Lower lobe of right lung (tissue), 2 donors: ENCODE measurements at regions not wholly inside any gene's neighbourhood (a gene's known extent, or its start where the extent isn't known, plus 50 kb on each side); places are given as distances from the start of the nearest gene placed in this dataset.

Source experiments
- ATAC-seq, 2 donors: fragments of 200-7000 bp; cut with Tn5 transposase; one replicate each; pipeline ENCODE4 v1.9.1; 2020 to 2022; ENCODE audit warnings: mild to moderate bottlenecking in 2 of 2, moderate library complexity in 2 of 2
- DNase-seq: peaks from one replicate; pipeline ENCODE4 v3.0.0-alpha.2; 2020
- H3K27ac ChIP-seq: fragments of 200-600 bp; one replicate; pipeline ENCODE4 v1.8.0; 2022
- H3K27me3 ChIP-seq: fragments of 200-600 bp; one replicate; pipeline ENCODE4 v1.8.0; 2022; ENCODE audit warnings: low read depth
- H3K36me3 ChIP-seq: fragments of 200-600 bp; one replicate; pipeline ENCODE4 v1.8.0; 2022; ENCODE audit warnings: mild to moderate bottlenecking
- H3K4me1 ChIP-seq: fragments of 200-600 bp; one replicate; pipeline ENCODE4 v1.8.0; 2022
- H3K4me3 ChIP-seq: fragments of 200-600 bp; one replicate; pipeline ENCODE4 v1.8.0; 2022; ENCODE audit warnings: mild to moderate bottlenecking
- H3K9me3 ChIP-seq: fragments of 200-600 bp; one replicate; pipeline ENCODE4 v1.8.0; 2022
- intact Hi-C: fragments of 100-400 bp; cut with DNase I; formaldehyde crosslinking; loops from one replicate; pipeline ENCODE4 v1.11.0; 2022
- TF ChIP-seq, protein P1 (sequence below): fragments of 200-600 bp; IDR thresholded peaks from one replicate; pipeline ENCODE4 v1.8.0; 2022; ENCODE audit warnings: antibody characterized with exemption, mild to moderate bottlenecking
- donor health status: DM: no; HTN: yes; CAD: no; lungs with severe emphysema.

GRCh38 chr19:5225486-5226345 lies 114.9 kb downstream of the PTPRS start:
- Histone ChIP-seq H3K27ac (no peak overlapping the region), H3K4me3 (no peak overlapping the region), H3K9me3 (no peaks in the 10 kb centered on the region), H3K36me3 (peaks cover 14% of the 10 kb centered on the region), H3K4me1 (no peaks in the 10 kb centered on the region), H3K27me3 (no peaks in the 10 kb centered on the region)
- TF ChIP-seq, protein P1, sequence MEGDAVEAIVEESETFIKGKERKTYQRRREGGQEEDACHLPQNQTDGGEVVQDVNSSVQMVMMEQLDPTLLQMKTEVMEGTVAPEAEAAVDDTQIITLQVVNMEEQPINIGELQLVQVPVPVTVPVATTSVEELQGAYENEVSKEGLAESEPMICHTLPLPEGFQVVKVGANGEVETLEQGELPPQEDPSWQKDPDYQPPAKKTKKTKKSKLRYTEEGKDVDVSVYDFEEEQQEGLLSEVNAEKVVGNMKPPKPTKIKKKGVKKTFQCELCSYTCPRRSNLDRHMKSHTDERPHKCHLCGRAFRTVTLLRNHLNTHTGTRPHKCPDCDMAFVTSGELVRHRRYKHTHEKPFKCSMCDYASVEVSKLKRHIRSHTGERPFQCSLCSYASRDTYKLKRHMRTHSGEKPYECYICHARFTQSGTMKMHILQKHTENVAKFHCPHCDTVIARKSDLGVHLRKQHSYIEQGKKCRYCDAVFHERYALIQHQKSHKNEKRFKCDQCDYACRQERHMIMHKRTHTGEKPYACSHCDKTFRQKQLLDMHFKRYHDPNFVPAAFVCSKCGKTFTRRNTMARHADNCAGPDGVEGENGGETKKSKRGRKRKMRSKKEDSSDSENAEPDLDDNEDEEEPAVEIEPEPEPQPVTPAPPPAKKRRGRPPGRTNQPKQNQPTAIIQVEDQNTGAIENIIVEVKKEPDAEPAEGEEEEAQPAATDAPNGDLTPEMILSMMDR: peak; percentile 39
- DNase-seq: no peak
- intact Hi-C loops: no loop called here
- ATAC-seq: peak; percentile 9 to 25

DNA sequence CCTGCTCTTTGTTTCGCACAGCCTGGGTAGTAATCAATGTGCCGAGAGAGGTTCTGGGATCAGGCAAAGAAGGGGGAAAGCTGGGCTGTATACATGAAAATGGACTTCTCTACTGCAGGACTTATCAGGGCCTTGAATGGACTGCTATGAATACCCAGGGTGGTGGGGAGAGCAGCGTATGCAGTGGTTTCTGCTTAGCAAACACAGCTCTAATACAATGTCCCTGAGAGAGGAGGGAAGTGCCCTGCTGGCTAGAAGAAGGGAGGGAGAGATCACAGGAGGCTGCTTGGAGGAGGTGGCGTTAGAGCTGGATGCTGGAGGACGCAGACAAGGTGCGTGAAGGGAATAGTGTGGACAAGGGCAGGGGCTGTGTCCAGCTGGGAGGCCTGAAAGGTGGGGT lies 116.1 kb downstream of the PTPRS start:
- Histone ChIP-seq H3K27ac (no peak overlapping the region), H3K9me3 (no peaks in the 10 kb centered on the region), H3K4me3 (no peak overlapping the region), H3K4me1 (no peaks in the 10 kb centered on the region), H3K36me3 (peaks cover 27% of the 10 kb centered on the region), H3K27me3 (no peaks in the 10 kb centered on the region)
- intact Hi-C loops: no loop called here
- ATAC-seq (no peak), DNase-seq (no peak)
- TF ChIP-seq, protein P1: no peak

DNA sequence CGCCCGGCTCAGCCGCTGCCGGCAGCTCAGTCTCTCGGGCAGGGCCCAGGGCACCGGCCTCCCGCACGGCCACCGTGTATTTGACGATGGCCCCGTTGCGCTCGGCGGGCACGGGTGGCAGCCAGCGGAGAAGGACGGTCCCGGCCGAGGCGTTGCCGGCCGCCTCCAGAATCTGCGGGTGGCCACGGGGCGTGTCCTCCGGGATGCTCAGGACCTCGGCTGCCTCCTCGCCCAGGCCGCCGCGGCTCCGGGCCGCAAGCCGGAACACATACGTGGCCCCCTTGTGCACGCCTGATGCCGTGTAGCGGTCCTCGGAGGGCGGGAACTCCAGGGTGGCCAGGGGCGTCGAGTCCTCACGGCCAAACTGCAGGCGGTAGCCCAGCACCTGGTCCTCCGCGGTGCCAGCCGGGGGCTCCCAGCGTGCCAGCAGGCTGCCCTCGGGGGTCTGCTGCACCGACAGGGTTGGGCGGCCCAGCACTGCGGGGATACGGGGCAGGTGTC lies 117.7 kb downstream of the PTPRS start:
- Histone ChIP-seq H3K36me3 (peaks cover 43% of the 10 kb centered on the region), H3K4me1 (no peaks in the 10 kb centered on the region), H3K27ac (no peak overlapping the region), H3K9me3 (no peaks in the 10 kb centered on the region), H3K27me3 (no peaks in the 10 kb centered on the region), H3K4me3 (no peak overlapping the region)
- ATAC-seq (no peak), DNase-seq (no peak)
- intact Hi-C loops: no loop called here
- TF ChIP-seq, protein P1: no peak

- peaks cover 50% of the 10 kb centered on the region for H3K36me3 ChIP-seq
- DNase-seq (no peak), ATAC-seq (no peak)
- H3K27ac ChIP-seq: no peak overlapping the region
- intact Hi-C loops: no loop called here
- H3K27me3 ChIP-seq: no peaks in the 10 kb centered on the region
- H3K4me1 ChIP-seq: no peaks in the 10 kb centered on the region
- TF ChIP-seq, protein P1: no peak
- no peak overlapping the region for H3K4me3 ChIP-seq
- no peaks in the 10 kb centered on the region for H3K9me3 ChIP-seq
These were observed 118.4 kb downstream of the PTPRS start for GRCh38 chr19:5222178-5222577.

GRCh38 chr19:5220866-5221265 lies 119.7 kb downstream of the PTPRS start:
- Histone ChIP-seq H3K27ac (no peak overlapping the region), H3K9me3 (no peaks in the 10 kb centered on the region), H3K27me3 (no peaks in the 10 kb centered on the region), H3K36me3 (peaks cover 59% of the 10 kb centered on the region), H3K4me3 (no peak overlapping the region), H3K4me1 (no peaks in the 10 kb centered on the region)
- TF ChIP-seq, protein P1: no peak
- no peak for ATAC-seq
- no peak for DNase-seq
- intact Hi-C loops: no loop called here
